Heart right ventricle (tissue), 16 donors: ENCODE measurements at regions not wholly inside any gene's neighbourhood (a gene's known extent, or its start where the extent isn't known, plus 50 kb on each side); places are given as distances from the start of the nearest gene placed in this dataset.
A peak's percentile ranks its signal among the peaks of the same experiment; 100 is the strongest.

Source experiments
- ATAC-seq, 8 donors: fragments of 200-7000 bp; cut with Tn5 transposase; one replicate each; pipeline ENCODE4 v1.9.1; 2020; ENCODE audit warnings: mild to moderate bottlenecking in 8 of 8, moderate library complexity in 8 of 8, moderate number of reproducible peaks in 1 of 8
- DNase-seq, 2 donors: peaks; one replicate each; pipeline ENCODE4 v3.0.0-alpha.2; 2020
- H3K27ac ChIP-seq, 10 donors: fragments of 200-600 bp; sonication (generic) in 2 of 10; one replicate each; pipeline versions ENCODE4 v1.5.0 to v1.8.0; 2020 to 2022; ENCODE audit warnings: mild to moderate bottlenecking in 3 of 10
- H3K27me3 ChIP-seq, 7 donors: fragments of 200-600 bp; one replicate each; pipeline ENCODE4 v1.8.0; 2021 to 2022; ENCODE audit warnings: mild to moderate bottlenecking in 2 of 7
- H3K36me3 ChIP-seq, 9 donors: fragments of 200-600 bp; sonication (generic) in 1 of 9; one replicate each; pipeline versions ENCODE4 v1.5.0 to v1.8.0; 2020 to 2022; ENCODE audit warnings: mild to moderate bottlenecking in 2 of 9
- H3K4me1 ChIP-seq, 9 donors: fragments of 200-600 bp; sonication (generic) in 1 of 9; one replicate each; pipeline versions ENCODE4 v1.5.0 to v1.8.0; 2020 to 2022; ENCODE audit warnings: mild to moderate bottlenecking in 4 of 9
- H3K4me3 ChIP-seq, 10 donors: fragments of 200-600 bp; sonication (generic) in 2 of 10; one replicate each; pipeline versions ENCODE4 v1.5.0 to v1.8.0; 2020 to 2022; ENCODE audit warnings: mild to moderate bottlenecking in 7 of 10, moderate library complexity in 2 of 10
- H3K9me3 ChIP-seq, 11 donors: fragments of 200-600 bp in 10 of 11; sonication (generic) in 2 of 11; one replicate each; pipeline versions ENCODE4 v1.5.0 to v1.8.0; 2013 to 2022; ENCODE audit warnings: mild to moderate bottlenecking in 2 of 11, control low read depth in 1 of 11, moderate library complexity in 1 of 11
- whole genome bisulfite sequencing, 2 donors: extraction: QIAGEN DNeasy Blood & Tissue Kit; methylation state at CpG; one replicate each; pipeline ENCODE4 v1.1.7; 2013; ENCODE audit warnings: inconsistent platforms in 1 of 2; 5-methylcytosine and 5-hydroxymethylcytosine counted together
- intact Hi-C, 10 donors: fragments of 100-400 bp; cut with DNase I; formaldehyde crosslinking; loops; one replicate each; pipeline versions ENCODE4 v1.11.1 to v1.14.2; 2022
- TF ChIP-seq, protein P1 (sequence below), 9 donors: fragments of 200-600 bp; sonication (generic) in 2 of 9; IDR thresholded peaks; one replicate each; pipeline versions ENCODE4 v1.5.0 to v1.8.0; 2021 to 2022; ENCODE audit warnings: antibody characterized with exemption in 9 of 9, mild to moderate bottlenecking in 5 of 9, moderate library complexity in 1 of 9
- donor health status: Arrhythmogenic right ventricular cardiomyopathy.
- donor health status: ischemic (EF 13 %, LVEDD 7.1; RV severe dilation, severe dysfunction).
- donor health status: healthy with polysubstance abuse.
- donor health status: DM: no; HTN: yes; CAD: no.
- donor health status: DM: no; HTN: no; CAD: no.
- donor health status: ischemic (EF 25% LVEDD 6.9; RV normal size, moderate dysfunction).
- donor health status: ischemic (EF 25% LVEDD 5.7; RV mildly dilated, moderate dysfunction).
- donor health status: healthy.
- donor health status: DM: yes; HTN: yes; CAD: no.
- donor health status: Ischemic cardiomyopathy.
- donor health status: ischemic (EF 35%, LVEDD 5.7; RV mildly dilated, moderate dysfunction).
- donor health status: nonischemic (EF 11% LVEDD 7.7; RV severe dilation, severe dysfunction).
- donor health status: DM: yes; HTN: yes; CAD: no.
- donor health status: PGD.
- donor health status: ischemic (EF 29% LVEDD 5.4; RV normal size, mild dysfunction).
- donor health status: nonischemic (EF 23%, LVEDD 6.1; RV moderate dilation, normal function).

DNA sequence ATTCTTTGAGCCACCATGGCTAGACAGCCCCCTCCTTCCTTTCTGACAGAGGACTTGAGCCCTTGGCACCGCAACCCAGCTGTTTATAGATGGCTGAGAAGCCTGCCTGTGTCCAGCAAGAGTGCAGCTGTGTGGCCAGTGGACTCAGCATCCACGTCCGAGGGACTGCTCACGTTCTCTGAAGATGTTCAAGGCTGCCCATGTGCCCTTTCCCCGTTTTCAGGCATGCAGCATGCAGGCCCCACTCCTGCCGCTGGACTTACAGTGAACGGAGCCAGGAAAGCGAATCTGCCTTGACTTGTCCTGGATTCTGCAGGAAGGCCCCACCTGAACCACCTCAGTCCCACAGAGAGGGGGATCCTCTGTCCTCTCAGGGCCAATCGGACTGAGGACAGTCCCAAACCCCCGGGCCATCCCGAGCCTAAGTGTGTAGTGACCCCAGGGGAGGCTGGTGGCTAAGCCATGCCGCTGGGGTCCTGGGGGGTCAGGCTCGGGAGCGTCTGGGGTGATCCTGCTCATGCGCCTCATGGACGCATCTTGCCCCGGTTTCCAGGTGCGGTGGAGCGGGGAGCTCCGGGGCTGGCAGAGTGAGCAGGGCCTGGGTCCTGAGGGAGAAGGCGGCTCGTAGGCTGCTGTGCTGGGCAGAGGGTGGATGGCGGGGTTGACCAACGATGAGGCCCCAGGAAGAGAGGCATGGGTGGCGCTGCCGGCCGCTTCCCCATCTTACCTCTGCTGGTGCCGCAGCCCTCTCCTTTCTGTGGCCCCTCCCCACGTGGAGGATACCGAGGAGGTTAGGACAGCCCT is 170.7 kb downstream of the CTTN start:
- DNase-seq (no peak), ATAC-seq (peak in 2 of 8 donors; percentile 6)
- peaks cover 0 to 22% (median 17%) of the 10 kb centered on the region in 9 donors for H3K4me1 ChIP-seq
- peak overlapping the region in 9 of 10 donors; percentile 59 to 89 (median 83) for H3K27ac ChIP-seq
- no peaks in the 10 kb centered on the region for H3K9me3 ChIP-seq
- no peaks in the 10 kb centered on the region for H3K36me3 ChIP-seq
- intact Hi-C loops = loop anchor here in 1 of 10 donors (10.0 kb wide), 1 partner anchor 186 kb away; no protein-coding TSS in a partner anchor
- H3K4me3 ChIP-seq = peak overlapping the region in 8 of 10 donors; percentile 14 to 57 (median 47)
- 84 to 86% methylated on average over 29 to 30 of the region's 30 CpGs for WGBS, 2 donors
- H3K27me3 ChIP-seq = peaks cover 0 to 15% (median 7%) of the 10 kb centered on the region in 7 donors
- TF ChIP-seq, protein P1, sequence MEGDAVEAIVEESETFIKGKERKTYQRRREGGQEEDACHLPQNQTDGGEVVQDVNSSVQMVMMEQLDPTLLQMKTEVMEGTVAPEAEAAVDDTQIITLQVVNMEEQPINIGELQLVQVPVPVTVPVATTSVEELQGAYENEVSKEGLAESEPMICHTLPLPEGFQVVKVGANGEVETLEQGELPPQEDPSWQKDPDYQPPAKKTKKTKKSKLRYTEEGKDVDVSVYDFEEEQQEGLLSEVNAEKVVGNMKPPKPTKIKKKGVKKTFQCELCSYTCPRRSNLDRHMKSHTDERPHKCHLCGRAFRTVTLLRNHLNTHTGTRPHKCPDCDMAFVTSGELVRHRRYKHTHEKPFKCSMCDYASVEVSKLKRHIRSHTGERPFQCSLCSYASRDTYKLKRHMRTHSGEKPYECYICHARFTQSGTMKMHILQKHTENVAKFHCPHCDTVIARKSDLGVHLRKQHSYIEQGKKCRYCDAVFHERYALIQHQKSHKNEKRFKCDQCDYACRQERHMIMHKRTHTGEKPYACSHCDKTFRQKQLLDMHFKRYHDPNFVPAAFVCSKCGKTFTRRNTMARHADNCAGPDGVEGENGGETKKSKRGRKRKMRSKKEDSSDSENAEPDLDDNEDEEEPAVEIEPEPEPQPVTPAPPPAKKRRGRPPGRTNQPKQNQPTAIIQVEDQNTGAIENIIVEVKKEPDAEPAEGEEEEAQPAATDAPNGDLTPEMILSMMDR (IDR thresholded peaks at IDR 0.05) = peak in 1 of 9 donors; percentile 2

DNA sequence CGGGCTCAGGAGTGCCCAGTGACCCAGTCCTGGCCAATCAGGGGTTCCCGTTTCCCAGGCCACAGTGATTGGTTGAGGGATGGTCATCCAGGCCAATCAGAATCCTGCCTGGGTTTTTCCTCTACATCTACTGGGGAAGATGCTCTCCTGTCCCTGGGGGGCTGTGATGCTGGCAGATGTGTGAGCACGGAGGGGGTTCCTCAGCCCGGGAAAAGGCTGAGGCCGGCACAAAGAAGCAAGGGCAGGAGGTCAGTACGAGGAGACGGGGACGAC is 171.2 kb downstream of the CTTN start:
- H3K4me3 ChIP-seq = no peak overlapping the region
- DNase-seq (no peak), ATAC-seq (no peak)
- H3K9me3 ChIP-seq = no peaks in the 10 kb centered on the region
- peaks cover 0 to 15% (median 9%) of the 10 kb centered on the region in 7 donors for H3K27me3 ChIP-seq
- TF ChIP-seq, protein P1 (IDR thresholded peaks at IDR 0.05) = no peak
- H3K27ac ChIP-seq = no peak overlapping the region
- intact Hi-C loops = loop anchor here in 1 of 10 donors (10.0 kb wide), 1 partner anchor 185 kb away; no protein-coding TSS in a partner anchor
- H3K36me3 ChIP-seq = no peaks in the 10 kb centered on the region
- 92 to 93% methylated on average over 8 of the region's 8 CpGs for WGBS, 2 donors
- H3K4me1 ChIP-seq = peaks cover 0 to 22% (median 17%) of the 10 kb centered on the region in 9 donors

DNA sequence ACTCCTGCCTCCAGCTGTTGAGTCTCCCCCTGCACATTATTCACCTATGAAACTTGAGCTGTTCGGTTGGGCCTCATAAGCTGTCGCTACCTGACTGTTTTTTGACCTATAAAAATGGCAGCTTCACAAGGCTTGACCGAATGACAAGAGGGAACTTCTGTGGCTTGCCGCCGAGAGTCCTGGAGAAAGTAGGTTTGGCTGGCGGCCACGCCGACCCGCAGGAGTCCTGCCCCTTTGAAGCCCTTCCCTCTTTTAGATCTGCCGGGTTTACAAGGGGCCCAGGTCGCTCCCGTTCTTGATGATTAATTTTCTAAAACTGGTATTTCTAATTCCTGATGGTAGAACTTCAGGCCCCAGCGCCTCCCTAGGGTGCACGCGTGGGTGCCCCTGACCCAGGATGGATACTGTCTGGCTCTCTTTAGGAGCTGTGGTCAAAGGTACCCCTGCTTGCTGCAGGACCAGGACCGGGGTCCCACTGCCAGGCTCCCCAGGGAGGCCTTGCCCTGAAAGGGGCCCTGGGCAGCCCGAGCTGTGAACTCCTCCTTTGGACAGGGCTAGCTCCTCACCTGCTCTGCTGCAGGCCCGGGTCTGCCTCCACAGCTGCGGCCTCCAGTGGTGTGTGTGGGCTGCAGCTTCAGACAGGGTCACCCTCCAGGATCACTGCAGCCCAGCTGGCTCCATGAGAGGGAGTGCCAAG is 171.8 kb downstream of the CTTN start:
- DNase-seq = no peak
- intact Hi-C loops = loop anchor here in 1 of 10 donors (10.0 kb wide), 1 partner anchor 185 kb away; no protein-coding TSS in a partner anchor
- Histone ChIP-seq H3K4me1 (peaks cover 0 to 22% (median 17%) of the 10 kb centered on the region in 9 donors), H3K4me3 (no peak overlapping the region), H3K9me3 (no peaks in the 10 kb centered on the region), H3K36me3 (no peaks in the 10 kb centered on the region), H3K27me3 (peaks cover 0 to 14% (median 9%) of the 10 kb centered on the region in 7 donors), H3K27ac (no peak overlapping the region)
- ATAC-seq = no peak
- WGBS, 2 donors = 91 to 96% methylated on average over 19 of the region's 19 CpGs
- TF ChIP-seq, protein P1 (IDR thresholded peaks at IDR 0.05) = no peak

DNA sequence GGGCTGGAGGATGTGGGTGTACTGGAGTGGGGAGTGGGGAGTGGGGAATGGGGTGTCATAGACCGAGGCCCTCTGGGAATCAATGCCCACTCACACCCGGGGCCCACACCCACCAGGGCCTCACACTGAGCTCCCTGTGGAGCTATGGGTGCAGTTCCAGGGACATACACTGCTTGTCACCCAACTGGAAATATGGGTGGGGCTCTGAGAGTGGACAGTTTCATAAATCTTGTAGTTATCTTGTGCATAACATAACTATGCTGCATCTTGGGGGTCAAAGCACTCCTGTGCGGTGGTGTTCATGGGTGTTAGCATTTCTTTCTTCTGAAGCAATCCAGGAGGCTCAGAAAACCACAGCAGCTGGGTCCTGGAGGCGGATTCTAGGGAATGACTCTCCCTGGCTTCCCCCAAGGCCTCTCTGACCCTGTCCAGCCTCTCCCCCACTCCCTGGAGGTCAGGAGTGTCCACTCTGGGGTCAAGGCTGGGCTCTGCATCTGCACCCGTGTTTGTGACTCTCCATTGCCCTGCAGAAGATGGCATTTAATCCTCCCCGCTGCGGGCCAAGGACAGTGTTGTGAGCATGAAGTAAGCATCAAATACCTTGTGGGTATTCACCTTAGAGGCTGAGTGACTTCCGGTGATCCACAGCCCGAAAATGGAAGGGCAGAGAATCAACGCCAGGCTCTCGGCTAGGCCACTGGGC is 172.5 kb downstream of the CTTN start:
- Histone ChIP-seq H3K27me3 (peaks cover 0 to 12% (median 9%) of the 10 kb centered on the region in 7 donors), H3K9me3 (no peaks in the 10 kb centered on the region), H3K27ac (no peak overlapping the region), H3K4me3 (no peak overlapping the region), H3K36me3 (no peaks in the 10 kb centered on the region), H3K4me1 (peaks cover 0 to 22% (median 17%) of the 10 kb centered on the region in 9 donors)
- ATAC-seq (no peak), DNase-seq (no peak)
- TF ChIP-seq, protein P1 (IDR thresholded peaks at IDR 0.05) = no peak
- 75 to 82% methylated on average over 11 of the region's 11 CpGs for WGBS, 2 donors
- intact Hi-C loops = no loop called here
